HepG2 (cell line): ENCODE measurements at regions not wholly inside any gene's neighbourhood (a gene's known extent, or its start where the extent isn't known, plus 50 kb on each side); places are given as distances from the start of the nearest gene placed in this dataset.

Experiments
- BCLAF1 ChIP-seq: fragments of 450-650 bp; IDR thresholded peaks from 2 replicates; pipeline ENCODE4 v1.6.1; 2017; ENCODE audit warnings: mild to moderate bottlenecking
- MAFK ChIP-seq, 2 experiments: IDR thresholded peaks in 1 of 2; conservative IDR thresholded peaks in 1 of 2; 2 replicates each; pipeline ENCODE4 v1.6.1; 2011; ENCODE audit warnings: improper control_type of control experiment in 2 of 2, low read length in 2 of 2
- PREB ChIP-seq: sonication (generic); formaldehyde crosslinking; IDR thresholded peaks from 2 replicates; pipeline ENCODE4 v1.4.0; 2020; ENCODE audit warnings: missing genetic modification reagents
- PTBP1 ChIP-seq: fragments of 200-400 bp; formaldehyde crosslinking; IDR thresholded peaks from 2 replicates; pipeline ENCODE4 v1.6.1; 2018; ENCODE audit warnings: low read length, low read depth; ENCODE audit not compliant: poor library complexity, severe bottlenecking
- RAD51 ChIP-seq: fragments of 450-650 bp; IDR thresholded peaks from 2 replicates; pipeline ENCODE4 v1.6.1; 2016; ENCODE audit warnings: borderline replicate concordance
- TRIM24 ChIP-seq: sonication (generic); formaldehyde crosslinking; IDR thresholded peaks from 2 replicates; pipeline ENCODE4 v1.8.0; 2022; ENCODE audit warnings: mild to moderate bottlenecking, missing genetic modification reagents
- ZBTB43 ChIP-seq: sonication (generic); formaldehyde crosslinking; conservative IDR thresholded peaks from 2 replicates; pipeline ENCODE4 v1.4.0; 2020; ENCODE audit warnings: missing genetic modification reagents
- ZNF768 ChIP-seq: sonication (generic); formaldehyde crosslinking; IDR thresholded peaks from 2 replicates; pipeline ENCODE4 v1.4.0; 2020; ENCODE audit warnings: missing genetic modification reagents

DNA sequence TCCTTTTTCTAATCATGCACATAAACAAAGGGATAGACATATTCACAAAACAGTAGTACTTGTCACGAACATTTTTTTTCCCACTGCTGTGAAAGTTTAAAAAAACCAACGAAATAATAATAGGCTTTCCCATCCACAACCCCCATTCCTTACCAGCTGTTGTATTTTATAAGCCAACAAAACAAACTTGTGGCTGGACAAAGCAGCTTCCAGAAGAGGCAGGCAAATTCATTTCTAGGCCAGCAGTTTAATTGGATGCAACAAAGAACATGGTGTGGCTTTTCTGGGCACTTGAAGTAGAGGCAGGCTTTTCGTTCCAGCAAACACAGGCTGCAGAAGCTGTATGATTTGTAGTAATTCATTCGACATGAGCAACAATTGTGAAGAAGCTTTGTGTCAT, 56.0 kb upstream of the FAM20A start:
- TF ChIP-seq RAD51 (no peak), MAFK (conservative IDR thresholded peaks at IDR 0.05 in 1 of 2, IDR thresholded peaks at IDR 0.05 in 1 of 2; ENCODE audit: low read length in 2 of 2) (no peak), TRIM24 (CRISPR knock-in tag) (no peak), PREB (CRISPR knock-in tag) (no peak), BCLAF1 (no peak), PTBP1 (no peak), ZNF768 (CRISPR knock-in tag) (no peak), ZBTB43 (CRISPR knock-in tag) (no peak)
